G401 (cell line): ENCODE measurements at regions not wholly inside any gene's neighbourhood (a gene's known extent, or its start where the extent isn't known, plus 50 kb on each side); places are given as distances from the start of the nearest gene placed in this dataset.
A peak's percentile ranks its signal among the peaks of the same experiment; 100 is the strongest.

ENCODE experiments used
- DNase-seq: peaks from one replicate; pipeline ENCODE4 v3.0.0-alpha.2; 2015; ENCODE audit warnings: low spot score
- in situ Hi-C: cut with HindIII; loops from 2 replicates; pipeline ENCODE4 v1.10.0; 2016; ENCODE audit warnings: low sequenced_read_pairs, mixed read lengths

DNA sequence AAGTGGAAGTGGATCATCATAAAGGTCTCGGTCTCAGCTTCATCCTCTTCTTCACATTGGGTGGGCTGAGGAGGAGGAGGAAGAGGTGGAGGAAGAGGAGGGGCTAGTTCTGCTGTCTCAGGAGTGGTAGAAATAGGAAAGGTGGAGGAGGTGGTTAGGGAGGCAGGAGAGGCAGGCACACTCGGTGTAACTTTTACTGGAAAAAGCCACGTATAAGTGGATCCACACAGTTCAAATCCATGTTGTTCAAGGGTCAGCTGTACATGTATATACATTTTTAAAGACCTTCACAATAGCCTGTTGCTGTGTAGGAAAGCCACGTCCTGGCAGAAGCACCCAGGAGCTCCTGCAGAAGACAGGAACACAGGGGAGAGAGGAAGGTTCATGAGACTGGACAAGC lies 110.3 kb upstream of the RAB12 start:
- DNase-seq = no peak

DNA sequence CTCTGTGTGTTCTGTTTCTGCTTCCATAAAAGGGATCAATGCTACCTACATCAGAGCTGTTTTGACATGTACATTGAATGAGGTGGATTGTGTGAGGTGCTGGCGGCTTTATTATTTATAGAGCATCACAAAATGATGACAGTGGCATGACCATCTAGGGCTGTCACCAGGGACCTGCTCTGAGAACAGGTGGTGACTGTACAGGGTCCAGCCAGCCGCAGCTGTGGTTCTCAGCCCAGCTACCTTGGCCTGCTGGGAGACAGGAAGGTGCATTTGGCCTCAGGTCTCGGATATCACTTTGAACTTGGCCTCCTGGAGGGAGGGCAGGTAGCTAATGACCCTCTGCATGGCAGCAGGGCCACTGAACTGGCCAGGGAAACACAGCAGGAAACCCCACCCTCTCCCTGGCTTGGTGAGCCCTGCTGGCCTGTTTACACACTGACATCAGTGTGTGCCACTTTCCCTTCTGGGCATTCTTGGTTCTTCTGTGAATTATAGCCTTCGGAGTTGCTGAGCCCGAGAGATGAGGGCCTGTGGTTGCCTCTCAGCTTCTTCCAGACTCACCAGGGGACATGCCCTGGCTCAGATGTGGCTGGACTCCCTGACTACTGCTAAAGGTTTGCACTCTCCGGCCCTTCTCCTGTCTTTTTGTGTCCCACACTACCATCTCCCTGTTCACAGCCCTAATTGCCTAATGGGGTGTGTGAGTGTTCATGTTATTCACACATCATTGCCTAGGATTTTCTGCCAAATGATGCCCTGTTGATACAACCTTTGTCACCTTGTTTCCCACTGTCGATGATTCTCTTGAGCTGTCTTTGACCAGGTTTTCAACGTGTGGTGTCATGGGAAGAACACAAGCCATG lies 109.2 kb upstream of the RAB12 start:
- in situ Hi-C loops = no loop called here
- DNase-seq = no peak

More for the DNA sequence above, 110.3 kb upstream of the RAB12 start:
- in situ Hi-C loops = no loop called here

DNA sequence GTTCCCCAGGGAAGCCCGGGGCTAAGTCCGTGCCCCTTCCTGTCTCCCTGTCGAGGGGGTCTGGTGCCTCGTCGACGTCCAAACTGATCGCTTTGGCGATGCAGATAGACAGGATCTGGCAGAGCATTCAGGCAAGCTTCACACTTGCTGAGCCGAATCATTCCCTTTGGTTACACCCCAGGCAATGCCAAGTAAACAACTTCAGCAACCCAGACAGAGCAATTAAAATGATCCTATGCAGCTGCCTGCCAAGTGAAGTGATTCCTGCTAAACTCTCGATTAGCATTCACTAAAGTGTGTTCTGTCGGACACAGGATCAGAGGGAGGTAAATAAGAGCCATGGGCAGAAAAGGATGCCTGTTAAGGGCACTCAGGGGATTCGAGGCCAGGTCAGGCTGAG lies 108.2 kb upstream of the RAB12 start:
- DNase-seq = no peak
- in situ Hi-C loops = no loop called here

DNA sequence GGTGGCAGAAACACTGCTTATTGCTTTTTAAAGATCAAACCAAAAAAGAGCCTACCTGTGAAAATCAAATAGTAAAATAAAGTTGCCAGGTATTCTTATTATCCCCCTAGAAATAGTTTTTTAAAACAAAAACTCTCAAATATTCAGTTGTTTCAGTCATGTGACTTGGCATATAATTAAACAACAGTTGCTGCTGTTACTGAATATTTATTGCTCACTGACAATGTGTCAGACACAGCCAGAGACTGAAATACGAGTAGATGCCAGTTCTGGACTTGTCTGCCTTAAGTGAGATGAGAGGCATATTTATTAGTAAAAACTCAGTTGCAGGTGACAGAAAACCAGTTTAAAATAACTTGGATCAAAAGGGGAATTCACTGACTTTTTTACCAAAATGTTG lies 106.0 kb upstream of the RAB12 start:
- DNase-seq = no peak
- in situ Hi-C loops = no loop called here

DNA sequence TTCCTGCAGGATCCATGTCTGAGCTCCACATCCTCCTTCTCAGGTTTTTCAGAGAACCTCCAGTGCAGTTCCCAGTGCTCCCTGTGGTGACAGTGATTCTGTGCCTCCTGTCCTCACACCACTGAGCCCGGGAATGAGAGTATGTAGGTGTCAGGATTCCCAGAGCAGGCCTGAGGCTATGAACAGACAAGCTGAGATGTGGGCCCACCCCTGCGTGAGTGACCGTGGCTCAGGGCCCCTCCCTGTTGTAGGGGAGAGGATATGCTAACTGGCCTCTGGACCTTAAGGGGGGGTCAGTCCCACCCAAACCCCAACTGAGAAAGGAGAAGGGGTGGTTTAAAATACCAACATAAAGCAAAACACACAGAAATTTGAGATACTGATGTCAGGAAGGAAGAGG lies 104.8 kb upstream of the RAB12 start:
- no peak for DNase-seq
- in situ Hi-C loops = no loop called here

DNA sequence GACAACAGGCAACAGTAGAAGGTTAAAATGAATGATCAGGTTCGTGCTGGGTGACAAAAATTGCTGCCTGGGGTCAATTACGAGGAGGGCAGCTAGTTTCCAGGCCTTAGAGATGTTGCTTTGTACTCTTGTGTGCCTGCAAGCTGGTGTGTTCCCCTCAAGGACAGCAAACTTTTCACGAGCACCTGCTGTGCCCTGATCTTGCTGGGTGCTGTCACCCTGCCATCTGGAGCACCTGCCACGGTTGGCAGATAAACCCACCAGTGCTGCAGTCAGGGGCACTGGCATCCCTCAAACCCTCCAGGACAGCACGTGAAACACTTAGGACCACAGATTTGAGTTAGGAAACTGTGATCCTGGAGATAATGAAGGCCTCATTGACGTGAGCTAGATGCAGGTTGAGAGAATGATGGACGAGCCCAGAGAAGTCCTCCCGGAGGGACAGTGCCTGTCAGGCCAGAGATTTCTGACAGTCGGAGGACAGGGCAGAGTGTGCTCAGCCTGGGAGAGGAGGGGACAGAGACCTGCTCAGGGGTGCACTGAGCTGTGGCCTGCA lies 104.3 kb upstream of the RAB12 start:
- no peak for DNase-seq
- in situ Hi-C loops = no loop called here

DNA sequence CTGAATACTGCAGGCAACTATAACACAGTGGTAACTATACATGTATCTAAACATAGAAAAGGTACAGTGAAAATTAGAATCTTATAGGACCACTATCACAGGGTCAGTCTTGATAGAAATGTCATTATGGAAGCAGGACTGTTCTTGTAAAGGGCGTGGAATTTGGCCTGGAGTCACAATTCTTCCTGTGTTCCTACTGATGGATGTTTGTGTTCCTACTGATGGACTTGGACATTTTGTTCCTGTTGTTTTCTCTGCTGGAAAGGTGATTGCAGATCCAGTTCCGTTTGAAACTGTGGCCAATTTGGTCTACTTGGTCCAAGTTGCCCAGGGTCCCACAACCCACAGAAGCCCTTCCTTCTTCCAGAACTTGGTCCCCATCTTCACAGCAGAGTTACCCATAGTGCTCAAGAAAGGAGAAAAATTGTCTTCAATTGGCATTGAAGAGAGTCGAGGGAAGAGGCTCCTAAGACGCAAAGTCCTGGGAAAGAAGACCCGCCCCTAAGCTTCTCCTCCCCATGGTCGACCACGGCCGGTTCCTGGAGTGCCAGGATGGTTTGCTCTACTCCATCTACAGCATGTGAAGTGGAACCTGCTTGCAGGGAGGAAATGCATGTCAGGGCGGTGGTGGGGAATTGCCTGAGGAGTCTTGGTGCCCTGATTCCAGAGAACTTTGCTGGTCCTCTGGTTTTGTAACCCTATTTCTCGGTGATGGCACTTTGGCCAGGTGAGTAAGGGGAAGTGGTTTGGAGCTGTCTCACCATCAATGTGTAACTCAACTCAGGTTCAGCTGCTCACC lies 102.8 kb upstream of the RAB12 start:
- in situ Hi-C loops = no loop called here
- no peak for DNase-seq

DNA sequence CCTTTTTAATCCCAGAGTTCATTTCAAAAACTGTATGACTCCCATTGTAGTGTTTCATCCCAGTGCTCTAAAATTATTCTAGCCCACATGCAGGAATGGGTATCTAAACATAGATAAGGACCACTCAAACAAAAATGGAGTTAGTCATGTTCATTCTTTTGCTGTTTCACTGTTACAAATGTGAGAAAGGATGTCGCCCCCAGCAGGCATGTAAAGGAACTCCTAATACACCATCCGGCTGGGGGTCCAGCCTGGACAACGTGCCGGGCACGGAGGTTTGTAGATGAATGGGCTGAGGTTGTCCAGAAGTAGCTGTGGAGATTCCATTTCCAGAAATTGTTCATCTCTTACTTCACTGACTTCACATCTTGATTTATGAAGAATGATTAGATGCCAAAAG lies 101.9 kb upstream of the RAB12 start:
- in situ Hi-C loops = no loop called here
- DNase-seq = no peak

DNA sequence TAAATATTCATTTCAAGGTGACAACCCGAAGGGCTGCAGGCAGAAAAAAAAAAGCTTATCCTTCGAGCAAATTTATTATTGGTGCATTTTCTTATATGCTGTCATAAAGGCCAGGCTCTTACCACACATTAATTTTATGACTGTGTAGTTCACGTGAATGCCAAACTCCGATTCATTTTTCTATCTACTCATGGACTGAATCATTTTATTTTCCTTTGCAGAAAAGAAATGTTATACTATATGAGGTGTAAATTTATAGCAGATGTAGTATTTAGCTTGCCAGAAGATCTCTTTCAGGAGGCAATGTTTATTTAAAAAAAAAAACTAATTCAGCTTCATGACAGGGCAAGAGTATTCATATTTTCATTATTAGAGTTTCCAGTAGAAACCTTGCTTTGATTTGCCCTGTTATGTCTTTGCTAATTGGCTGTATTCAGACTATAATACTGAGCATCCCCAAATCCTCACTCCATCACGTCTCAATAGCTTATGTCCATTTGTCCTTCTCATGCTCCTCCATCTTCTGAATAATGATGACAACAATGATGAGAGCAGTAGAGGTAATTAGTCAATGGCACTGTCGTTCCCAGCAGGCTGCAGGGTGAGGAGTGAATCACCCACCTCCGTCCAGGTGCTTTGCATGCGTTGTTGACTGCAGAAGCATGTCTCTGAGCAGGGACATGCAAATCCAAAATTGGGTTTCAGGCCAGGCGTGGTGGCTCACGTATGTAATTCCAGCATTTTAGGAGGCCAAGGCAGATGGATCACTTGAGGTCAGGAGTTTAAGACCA lies 101.1 kb upstream of the RAB12 start:
- no peak for DNase-seq
- in situ Hi-C loops = no loop called here

DNA sequence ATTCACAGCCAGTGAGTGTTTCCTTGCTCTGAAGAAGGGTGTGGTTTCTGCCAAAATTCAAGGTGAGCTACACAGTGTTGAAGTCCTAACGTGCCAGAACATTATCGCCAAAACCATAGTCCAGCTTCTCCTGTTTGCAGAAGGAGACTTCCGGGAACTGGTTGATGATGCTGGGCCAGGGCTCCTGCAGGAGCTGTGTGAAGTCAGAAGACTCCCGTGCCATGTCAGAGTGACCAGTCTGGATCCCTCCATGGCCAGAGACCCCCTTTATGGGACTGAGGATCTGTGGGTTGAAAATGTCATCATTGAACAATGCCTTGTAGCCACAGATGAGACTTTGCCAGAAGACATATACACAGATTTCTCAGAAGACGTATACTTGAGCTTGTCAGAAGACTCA lies 96.0 kb upstream of the RAB12 start:
- in situ Hi-C loops = no loop called here
- no peak for DNase-seq

DNA sequence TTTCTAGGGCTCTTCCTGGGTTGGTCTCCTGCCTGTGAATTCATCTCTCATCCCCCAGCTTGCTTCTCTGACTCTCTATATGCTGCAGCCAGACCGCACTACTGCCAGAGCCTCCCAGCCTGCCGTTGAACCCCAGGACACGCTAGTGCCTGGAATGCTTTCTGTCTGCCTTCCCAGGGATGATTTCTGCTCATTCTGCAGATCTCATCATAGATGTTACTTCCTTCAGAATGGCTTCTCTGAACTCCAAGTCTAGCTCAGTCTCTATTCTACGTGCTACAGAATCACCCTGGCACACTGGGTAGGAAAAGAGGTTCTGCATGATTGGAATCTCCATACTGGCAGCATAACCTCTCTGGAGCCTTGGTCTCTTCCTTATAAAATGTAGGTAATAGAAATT lies 94.8 kb upstream of the RAB12 start:
- no peak for DNase-seq
- in situ Hi-C loops = no loop called here

DNA sequence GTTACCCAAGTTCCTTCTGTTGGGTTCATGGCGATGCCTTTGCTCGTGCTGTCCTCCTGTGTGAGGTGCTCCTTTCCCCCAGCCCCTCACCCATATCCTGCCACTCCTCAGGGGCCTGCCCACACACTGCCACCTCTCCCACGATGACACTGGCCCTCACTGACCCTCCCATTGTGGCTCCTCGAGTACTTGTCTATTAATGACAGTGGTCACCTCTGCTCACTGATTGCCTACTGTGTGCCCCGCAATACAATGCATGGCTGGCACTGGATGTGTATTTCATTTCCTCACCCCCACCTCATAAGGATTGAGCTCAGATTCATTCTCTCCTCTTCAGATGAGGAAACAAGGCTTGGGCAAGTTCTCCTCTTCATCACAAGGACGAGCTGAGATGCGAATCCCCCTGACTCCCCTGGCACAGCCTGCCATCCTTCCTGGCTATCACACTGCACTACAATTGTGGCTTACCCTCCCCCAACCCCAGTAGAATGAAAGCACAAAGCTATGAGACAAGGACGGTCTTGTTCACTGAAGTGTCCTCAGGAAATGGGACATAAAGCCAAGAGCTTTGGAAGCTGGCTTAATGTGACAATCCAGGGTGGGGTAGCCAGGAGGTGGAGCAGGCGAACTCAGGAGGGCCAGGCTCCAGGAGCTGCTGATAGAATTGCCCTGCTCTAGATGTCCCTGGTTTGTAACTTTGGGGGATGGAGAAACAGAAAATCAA lies 93.9 kb upstream of the RAB12 start:
- peak; percentile 22 for DNase-seq
- in situ Hi-C loops = no loop called here

DNA sequence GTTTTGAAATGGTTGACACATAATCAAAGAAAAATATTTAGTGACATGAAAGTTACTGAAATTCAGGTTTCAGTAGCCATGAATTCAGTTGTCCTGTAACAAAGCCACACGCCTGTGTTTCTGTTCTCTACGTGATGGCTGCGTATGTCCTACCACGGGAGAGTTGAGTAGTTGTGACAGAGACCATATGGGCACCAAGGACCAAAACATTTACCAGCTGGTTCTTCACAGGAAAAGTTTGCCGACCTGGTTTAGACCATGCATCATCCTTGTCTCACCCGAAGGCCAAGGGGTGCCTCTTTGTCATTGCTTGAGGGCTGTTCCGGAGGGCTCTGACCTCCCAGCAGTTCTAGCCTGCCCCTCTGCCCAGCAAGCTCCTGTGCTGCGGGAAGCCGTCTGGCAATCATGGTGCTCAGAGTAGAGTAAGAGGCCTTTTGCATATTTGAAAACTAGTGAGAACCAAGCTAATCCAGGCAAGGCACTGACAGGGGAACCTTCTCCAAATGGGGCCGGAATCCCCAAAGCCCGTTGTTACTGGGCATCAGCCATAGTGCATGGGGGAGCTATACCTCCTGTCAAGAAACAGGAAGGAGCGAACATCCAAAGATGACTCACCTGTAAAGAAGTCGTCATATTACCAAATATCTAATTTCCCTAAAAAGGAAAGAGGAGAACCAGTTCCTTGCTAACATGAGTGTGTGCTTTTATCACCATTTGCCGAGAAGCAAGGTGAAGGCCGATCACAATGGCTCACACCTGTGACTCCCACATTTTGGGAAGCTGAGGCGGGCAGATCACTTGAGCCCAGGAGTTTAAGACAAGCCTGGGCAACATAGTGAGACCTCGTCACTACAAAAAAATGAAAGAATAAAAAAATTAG lies 92.6 kb upstream of the RAB12 start:
- peak; percentile 75 for DNase-seq
- in situ Hi-C loops = no loop called here

DNA sequence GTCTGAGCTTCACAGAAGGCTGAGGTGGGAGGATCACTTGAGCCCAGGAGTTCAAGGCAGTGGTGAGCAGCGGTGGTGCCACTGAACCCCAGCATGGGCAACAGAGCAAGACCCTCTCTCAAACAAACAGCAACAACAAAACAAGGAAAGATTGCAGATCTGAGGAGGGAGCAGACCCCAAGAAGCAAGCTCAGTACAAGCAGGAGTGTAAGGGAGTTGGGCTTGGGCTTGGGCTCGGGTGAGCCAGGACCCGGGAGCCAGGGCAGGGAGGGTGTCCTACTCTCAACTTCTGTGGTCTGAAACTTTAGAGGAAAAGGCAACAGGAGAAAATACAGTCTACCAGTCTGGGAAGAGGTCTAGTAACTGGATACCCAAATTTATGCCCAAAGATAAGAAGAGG lies 92.0 kb upstream of the RAB12 start:
- DNase-seq = no peak
- in situ Hi-C loops = no loop called here

DNA sequence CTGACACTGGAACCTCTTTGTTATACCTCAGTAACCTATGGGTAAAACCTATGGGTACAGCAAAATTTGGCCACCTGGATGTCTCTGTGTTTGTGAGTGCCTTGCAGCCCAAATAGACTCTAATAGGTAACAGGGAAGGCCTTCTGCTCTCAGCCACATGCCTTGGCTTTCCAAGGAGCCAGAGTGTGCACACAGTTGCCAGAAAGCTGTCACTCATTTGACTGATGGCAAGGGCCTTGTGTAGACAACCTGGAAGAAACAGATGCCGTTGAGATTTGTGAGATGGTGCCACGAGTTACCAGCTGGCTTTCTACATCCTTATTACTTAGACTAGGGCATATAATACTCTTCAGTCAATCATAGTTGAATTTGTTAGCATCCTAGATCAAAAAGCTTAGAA lies 90.1 kb upstream of the RAB12 start:
- DNase-seq = peak; percentile 94

DNA sequence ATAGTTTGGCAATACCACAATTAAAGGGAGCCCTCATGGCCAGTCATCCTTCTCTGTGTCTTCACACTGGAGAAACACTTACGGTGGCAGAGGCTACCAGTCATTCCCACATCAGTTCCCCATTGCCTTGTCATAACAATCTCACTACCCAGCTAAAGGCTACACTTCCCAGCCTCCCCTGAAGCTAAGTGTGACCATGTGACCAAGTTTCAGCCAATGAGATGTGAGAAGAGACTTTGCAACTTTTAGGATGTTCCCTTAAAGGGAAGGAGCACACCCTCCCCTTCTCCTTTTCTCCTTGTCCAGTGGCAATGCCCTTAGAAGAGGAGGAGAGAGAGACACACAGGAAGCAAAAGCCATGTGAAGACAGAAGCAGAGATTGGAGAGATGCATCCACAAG lies 89.0 kb upstream of the RAB12 start:
- DNase-seq = no peak
- in situ Hi-C loops = no loop called here

More for the DNA sequence above, 90.1 kb upstream of the RAB12 start:
- in situ Hi-C loops = no loop called here

DNA sequence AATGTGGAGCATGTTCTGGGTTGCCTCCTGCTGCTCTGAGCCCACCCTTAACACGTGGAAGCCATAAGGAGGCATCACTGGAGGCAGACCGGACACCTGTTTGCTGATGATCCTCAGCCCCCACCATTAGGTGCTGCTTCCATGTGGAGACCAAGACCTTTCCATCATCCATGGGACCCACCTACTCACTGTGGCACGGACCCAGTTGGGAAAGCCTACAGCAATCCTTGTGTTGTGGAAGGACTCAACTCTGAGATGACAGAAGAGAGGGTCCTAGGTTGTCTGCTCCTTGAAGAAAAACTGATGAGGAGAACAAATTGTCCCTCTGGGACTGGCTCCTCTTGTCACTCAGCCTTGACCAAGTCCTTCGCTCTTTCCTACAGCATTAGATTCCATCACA lies 86.5 kb upstream of the RAB12 start:
- in situ Hi-C loops = no loop called here
- DNase-seq = no peak

DNA sequence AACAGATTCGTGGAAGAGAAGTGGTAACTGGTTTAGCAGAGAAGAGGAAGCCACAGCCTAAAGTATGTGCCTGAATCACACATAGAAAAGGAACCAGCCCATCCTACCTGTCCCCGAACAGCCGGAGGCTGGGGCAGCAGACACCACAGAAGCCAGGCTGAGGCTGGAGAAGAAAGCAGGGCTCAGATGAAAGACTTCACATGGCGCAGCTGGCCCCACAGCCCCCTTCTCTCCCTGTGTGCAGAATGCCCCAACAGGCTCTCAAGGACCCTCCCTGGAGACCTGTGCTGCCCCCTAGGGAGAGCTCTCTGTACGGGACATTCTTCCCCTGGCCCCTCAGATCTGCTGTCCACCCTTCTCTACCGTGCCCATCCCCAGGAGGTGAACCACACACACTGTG lies 83.5 kb upstream of the RAB12 start:
- no peak for DNase-seq
- in situ Hi-C loops = no loop called here
